ENCODE measurements at regions not wholly inside any gene's neighbourhood (a gene's known extent, or its start where the extent isn't known, plus 50 kb on each side); places are given as distances from the start of the nearest gene placed in this dataset.
"Not testable (repeated sequence)": the region's sequence is repeated elsewhere in the genome, so short reads cannot be mapped to it uniquely, and the experiment has no call there.

GRCh38 chr5:103780794-103781193, 218.2 kb upstream of the NUDT12 start:
- DNase-seq (ENCODE audit: low read depth in 2 of 2): no peak

GRCh38 chr5:103774721-103775120, 212.1 kb upstream of the NUDT12 start:
- no peak for DNase-seq (ENCODE audit: low read depth in 2 of 2)

GRCh38 chr5:103772248-103772647, 209.7 kb upstream of the NUDT12 start:
- no peak for DNase-seq (ENCODE audit: low read depth in 2 of 2)

GRCh38 chr5:103764403-103764802, 201.8 kb upstream of the NUDT12 start:
- DNase-seq (ENCODE audit: low read depth in 2 of 2): no peak

GRCh38 chr5:103758996-103759395, 196.4 kb upstream of the NUDT12 start:
- no peak for DNase-seq (ENCODE audit: low read depth in 2 of 2)

- DNase-seq (ENCODE audit: low read depth in 2 of 2): no peak
Observed at GRCh38 chr5:103755974-103756373, 193.4 kb upstream of the NUDT12 start.

- no peak for DNase-seq (ENCODE audit: low read depth in 2 of 2)
Observed at GRCh38 chr5:103745353-103746065, 182.9 kb upstream of the NUDT12 start.

GRCh38 chr5:103744159-103744558, 181.6 kb upstream of the NUDT12 start:
- DNase-seq (ENCODE audit: low read depth in 2 of 2): no peak

- DNase-seq (ENCODE audit: low read depth in 2 of 2): no peak
Observed at GRCh38 chr5:103743421-103743820, 180.8 kb upstream of the NUDT12 start.

GRCh38 chr5:103741984-103742383, 179.4 kb upstream of the NUDT12 start:
- no peak for DNase-seq (ENCODE audit: low read depth in 2 of 2)

- DNase-seq (ENCODE audit: low read depth in 2 of 2): not testable (repeated sequence)
Observed at GRCh38 chr5:103736343-103736742, 173.8 kb upstream of the NUDT12 start.

GRCh38 chr5:103724271-103724670, 161.7 kb upstream of the NUDT12 start:
- no peak for DNase-seq (ENCODE audit: low read depth in 2 of 2)

- no peak for DNase-seq (ENCODE audit: low read depth in 2 of 2)
Observed at GRCh38 chr5:103721183-103721582, 158.6 kb upstream of the NUDT12 start.

- no peak for DNase-seq (ENCODE audit: low read depth in 2 of 2)
Observed at GRCh38 chr5:103718108-103718507, 155.5 kb upstream of the NUDT12 start.

GRCh38 chr5:103708601-103709000, 146.0 kb upstream of the NUDT12 start:
- DNase-seq (ENCODE audit: low read depth in 2 of 2): no peak

- no peak for DNase-seq (ENCODE audit: low read depth in 2 of 2)
Observed at GRCh38 chr5:103706939-103707682, 144.5 kb upstream of the NUDT12 start.

- DNase-seq (ENCODE audit: low read depth in 2 of 2): no peak
Observed at GRCh38 chr5:103703617-103704016, 141.0 kb upstream of the NUDT12 start.

GRCh38 chr5:103693517-103693916, 130.9 kb upstream of the NUDT12 start:
- DNase-seq (ENCODE audit: low read depth in 2 of 2): no peak

- no peak for DNase-seq (ENCODE audit: low read depth in 2 of 2)
Observed at GRCh38 chr5:103690676-103691075, 128.1 kb upstream of the NUDT12 start.

GRCh38 chr5:103679873-103680272, 117.3 kb upstream of the NUDT12 start:
- DNase-seq (ENCODE audit: low read depth in 2 of 2): no peak

- not testable (repeated sequence) for DNase-seq (ENCODE audit: low read depth in 2 of 2)
Observed at GRCh38 chr5:103676198-103676597, 113.6 kb upstream of the NUDT12 start.

GRCh38 chr5:103674739-103675138, 112.2 kb upstream of the NUDT12 start:
- DNase-seq (ENCODE audit: low read depth in 2 of 2): no peak

GRCh38 chr5:103674251-103674650, 111.7 kb upstream of the NUDT12 start:
- no peak for DNase-seq (ENCODE audit: low read depth in 2 of 2)
